Erythroblast (primary cell): ENCODE measurements at regions not wholly inside any gene's neighbourhood (a gene's known extent, or its start where the extent isn't known, plus 50 kb on each side); places are given as distances from the start of the nearest gene placed in this dataset.

ENCODE experiments used
- GATA1 ChIP-seq: IDR thresholded peaks from 2 replicates; pipeline ENCODE4 v1.6.1; 2011; ENCODE audit warnings: low read depth, mild to moderate bottlenecking, control low read depth, low read length, moderate library complexity
- POLR2A ChIP-seq: IDR thresholded peaks from 2 replicates; pipeline ENCODE4 v1.6.1; 2011; ENCODE audit warnings: mild to moderate bottlenecking, low read length

- no peak for TF ChIP-seq POLR2A
- TF ChIP-seq GATA1: no peak
Measured at GRCh38 chr4:72887152-72887551, 182.4 kb downstream of the COX18 start.
